ENCODE measurements at regions not wholly inside any gene's neighbourhood (a gene's known extent, or its start where the extent isn't known, plus 50 kb on each side); places are given as distances from the start of the nearest gene placed in this dataset.

GRCh38 chr11:115869780-115870431 is 365.7 kb upstream of the CADM1 start:
- peak; percentile 27 for DNase-seq

GRCh38 chr11:115869131-115869530 is 364.9 kb upstream of the CADM1 start:
- no peak for DNase-seq

GRCh38 chr11:115860246-115860645 is 356.0 kb upstream of the CADM1 start:
- no peak for DNase-seq

- DNase-seq, result no peak
These were observed 344.4 kb upstream of the CADM1 start for GRCh38 chr11:115848611-115849010.

- no peak for DNase-seq
These were observed 343.9 kb upstream of the CADM1 start for GRCh38 chr11:115848080-115848479.

- no peak for DNase-seq
These were observed 341.7 kb upstream of the CADM1 start for GRCh38 chr11:115845872-115846271.

- DNase-seq, result no peak
These were observed 339.5 kb upstream of the CADM1 start for GRCh38 chr11:115843685-115844084.

- no peak for DNase-seq
These were observed 338.9 kb upstream of the CADM1 start for GRCh38 chr11:115843111-115843510.

GRCh38 chr11:115820026-115820425 is 315.8 kb upstream of the CADM1 start:
- no peak for DNase-seq

- DNase-seq, result no peak
These were observed 314.8 kb upstream of the CADM1 start for GRCh38 chr11:115819014-115819413.

- DNase-seq, result no peak
These were observed 313.7 kb upstream of the CADM1 start for GRCh38 chr11:115817844-115818468.

- no peak for DNase-seq
These were observed 304.2 kb upstream of the CADM1 start for GRCh38 chr11:115808351-115808940.

GRCh38 chr11:115806056-115806455 is 301.8 kb upstream of the CADM1 start:
- DNase-seq, result no peak

- no peak for DNase-seq
These were observed 299.0 kb upstream of the CADM1 start for GRCh38 chr11:115803073-115803740.

- DNase-seq, result no peak
These were observed 298.4 kb upstream of the CADM1 start for GRCh38 chr11:115802641-115803040.

- DNase-seq, result no peak
These were observed 288.7 kb upstream of the CADM1 start for GRCh38 chr11:115792903-115793302.

- DNase-seq, result no peak
These were observed 283.1 kb upstream of the CADM1 start for GRCh38 chr11:115787302-115787701.

GRCh38 chr11:115784796-115785521 is 280.7 kb upstream of the CADM1 start:
- DNase-seq, result peak; percentile 82

GRCh38 chr11:115780646-115781362 is 276.6 kb upstream of the CADM1 start:
- DNase-seq, result no peak

GRCh38 chr11:115778928-115779650 is 274.9 kb upstream of the CADM1 start:
- DNase-seq, result no peak

GRCh38 chr11:115776916-115777315 is 272.7 kb upstream of the CADM1 start:
- DNase-seq, result no peak

- DNase-seq, result no peak
These were observed 271.6 kb upstream of the CADM1 start for GRCh38 chr11:115775846-115776245.
